Spleen (tissue), 11 donors: ENCODE measurements at regions not wholly inside any gene's neighbourhood (a gene's known extent, or its start where the extent isn't known, plus 50 kb on each side); places are given as distances from the start of the nearest gene placed in this dataset.

ENCODE experiments used
- DNase-seq: peaks from one replicate; pipeline ENCODE4 v3.0.0-alpha.2; 2020
- H3K27ac ChIP-seq, 8 donors: fragments of 200-600 bp; sonication (generic) in 7 of 8; 1 replicate in 4 of 8; 2 replicates in 4 of 8; pipeline versions ENCODE4 v1.5.0 to v1.8.0; 2016 to 2021; ENCODE audit warnings: inconsistent platforms in 4 of 8, mild to moderate bottlenecking in 4 of 8, moderate library complexity in 1 of 8
- H3K27me3 ChIP-seq, 7 donors: fragments of 200-600 bp; sonication (generic) in 6 of 7; replicated peaks in 1 of 7; 1 replicate in 4 of 7; 2 replicates in 3 of 7; pipeline versions ENCODE4 v1.5.0 to v1.8.0; 2016 to 2021; ENCODE audit warnings: inconsistent platforms in 3 of 7, mild to moderate bottlenecking in 1 of 7
- H3K36me3 ChIP-seq, 6 donors: fragments of 200-600 bp; sonication (generic) in 5 of 6; 1 replicate in 4 of 6; 2 replicates in 2 of 6; pipeline versions ENCODE4 v1.5.0 to v1.8.0; 2016 to 2021; ENCODE audit warnings: inconsistent platforms in 2 of 6
- H3K4me1 ChIP-seq, 6 donors: fragments of 200-600 bp; sonication (generic) in 5 of 6; 1 replicate in 3 of 6; 2 replicates in 3 of 6; pipeline versions ENCODE4 v1.5.0 to v1.8.0; 2016 to 2021; ENCODE audit warnings: inconsistent platforms in 3 of 6
- H3K4me3 ChIP-seq, 8 donors: fragments of 200-600 bp; sonication (generic) in 7 of 8; 1 replicate in 4 of 8; 2 replicates in 4 of 8; pipeline versions ENCODE4 v1.5.0 to v1.8.0; 2016 to 2021; ENCODE audit warnings: inconsistent platforms in 4 of 8, mild to moderate bottlenecking in 4 of 8, moderate library complexity in 2 of 8
- H3K9me3 ChIP-seq, 8 donors: fragments of 200-600 bp; sonication (generic) in 7 of 8; 1 replicate in 4 of 8; 2 replicates in 4 of 8; pipeline versions ENCODE4 v1.5.0 to v1.8.0; 2016 to 2021; ENCODE audit warnings: inconsistent platforms in 4 of 8
- POLR2A ChIP-seq, 3 donors: fragments of 450-650 bp; IDR thresholded peaks; one replicate each; pipeline ENCODE4 v1.5.1; 2017; ENCODE audit warnings: antibody characterized with exemption in 3 of 3, mild to moderate bottlenecking in 1 of 3
- POLR2AphosphoS5 ChIP-seq, 3 donors: sonication (generic); formaldehyde crosslinking; IDR thresholded peaks; one replicate each; pipeline ENCODE4 v1.5.1; 2017; ENCODE audit warnings: antibody characterized with exemption in 3 of 3
- WGBS, 5 donors: extraction: QIAGEN DNeasy Blood & Tissue Kit in 3 of 5; methylation state at CpG; one replicate each; pipeline versions ENCODE4 v1.1.5 to v1.1.7; 2013 to 2018; 5-methylcytosine and 5-hydroxymethylcytosine counted together
- intact Hi-C: fragments of 100-400 bp; cut with DNase I; formaldehyde crosslinking; loops from one replicate; pipeline ENCODE4 v1.15.0; 2023; ENCODE audit warnings: low total_unique reads
- TF ChIP-seq, protein P1 (sequence below), 11 experiments: fragments of 200-600 bp in 7 of 11; fragments of 450-650 bp in 4 of 11; sonication (generic) in 4 of 11; IDR thresholded peaks in 8 of 11; conservative IDR thresholded peaks in 3 of 11; 1 replicate in 7 of 11; 2 replicates in 4 of 11; pipeline versions ENCODE4 v1.4.0 to v1.8.0; 2016 to 2021; ENCODE audit warnings: antibody characterized with exemption in 11 of 11, inconsistent platforms in 4 of 11, mild to moderate bottlenecking in 1 of 11
- donor health status: healthy with polysubstance abuse.
- donor health status: DM: no; HTN: no; CAD: no; lungs with moderate emphysema.
- donor health status: DM: no; HTN: no; CAD: no.
- donor health status: Bipolar disorder and iron deficiency.
- donor health status: healthy.
- donor health status: DM: no; HTN: no; CAD: no.
- donor health status: DM: yes; HTN: yes; CAD: no.

GRCh38 chr4:183580849-183581248 lies 76.0 kb downstream of the ING2 start:
- Histone ChIP-seq H3K27ac (no peak overlapping the region), H3K36me3 (no peaks in the 10 kb centered on the region), H3K9me3 (peaks cover 3 to 31% (median 26%) of the 10 kb centered on the region in 8 donors), H3K27me3 (no peaks in the 10 kb centered on the region), H3K4me1 (peaks cover 0 to 4% (median 0%) of the 10 kb centered on the region in 6 donors), H3K4me3 (no peak overlapping the region)
- intact Hi-C loops = no loop called here
- DNase-seq = no peak
- TF ChIP-seq POLR2A (IDR thresholded peaks at IDR 0.05) (no peak), POLR2AphosphoS5 (IDR thresholded peaks at IDR 0.05) (no peak)
- TF ChIP-seq, protein P1, sequence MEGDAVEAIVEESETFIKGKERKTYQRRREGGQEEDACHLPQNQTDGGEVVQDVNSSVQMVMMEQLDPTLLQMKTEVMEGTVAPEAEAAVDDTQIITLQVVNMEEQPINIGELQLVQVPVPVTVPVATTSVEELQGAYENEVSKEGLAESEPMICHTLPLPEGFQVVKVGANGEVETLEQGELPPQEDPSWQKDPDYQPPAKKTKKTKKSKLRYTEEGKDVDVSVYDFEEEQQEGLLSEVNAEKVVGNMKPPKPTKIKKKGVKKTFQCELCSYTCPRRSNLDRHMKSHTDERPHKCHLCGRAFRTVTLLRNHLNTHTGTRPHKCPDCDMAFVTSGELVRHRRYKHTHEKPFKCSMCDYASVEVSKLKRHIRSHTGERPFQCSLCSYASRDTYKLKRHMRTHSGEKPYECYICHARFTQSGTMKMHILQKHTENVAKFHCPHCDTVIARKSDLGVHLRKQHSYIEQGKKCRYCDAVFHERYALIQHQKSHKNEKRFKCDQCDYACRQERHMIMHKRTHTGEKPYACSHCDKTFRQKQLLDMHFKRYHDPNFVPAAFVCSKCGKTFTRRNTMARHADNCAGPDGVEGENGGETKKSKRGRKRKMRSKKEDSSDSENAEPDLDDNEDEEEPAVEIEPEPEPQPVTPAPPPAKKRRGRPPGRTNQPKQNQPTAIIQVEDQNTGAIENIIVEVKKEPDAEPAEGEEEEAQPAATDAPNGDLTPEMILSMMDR (IDR thresholded peaks at IDR 0.05 in 8 of 11, conservative IDR thresholded peaks at IDR 0.05 in 3 of 11) = no peak

GRCh38 chr4:183586824-183587223 lies 72.2 kb downstream of the RWDD4 start:
- WGBS, 5 donors = 86 to 97% (median 93%) methylated on average over 10 of the region's 10 CpGs

GRCh38 chr4:183588169-183588675 lies 70.8 kb downstream of the RWDD4 start:
- Histone ChIP-seq H3K4me3 (no peak overlapping the region), H3K27ac (no peak overlapping the region), H3K27me3 (peaks cover 0 to 4% (median 0%) of the 10 kb centered on the region in 7 donors), H3K36me3 (no peaks in the 10 kb centered on the region), H3K9me3 (no peaks in the 10 kb centered on the region), H3K4me1 (no peaks in the 10 kb centered on the region)
- 78 to 90% (median 81%) methylated on average over 11 of the region's 11 CpGs for WGBS, 5 donors
- intact Hi-C loops = no loop called here
- TF ChIP-seq, protein P1 (IDR thresholded peaks at IDR 0.05 in 8 of 11, conservative IDR thresholded peaks at IDR 0.05 in 3 of 11) = no peak
- TF ChIP-seq POLR2A (IDR thresholded peaks at IDR 0.05) (no peak), POLR2AphosphoS5 (IDR thresholded peaks at IDR 0.05) (no peak)
- DNase-seq = no peak

More at GRCh38 chr4:183586824-183587223, 72.2 kb downstream of the RWDD4 start:
- DNase-seq = no peak
- TF ChIP-seq POLR2AphosphoS5 (IDR thresholded peaks at IDR 0.05) = no peak
- no peaks in the 10 kb centered on the region for H3K4me1 ChIP-seq
- no peak overlapping the region for H3K4me3 ChIP-seq
- H3K9me3 ChIP-seq = peaks cover 0 to 10% (median 5%) of the 10 kb centered on the region in 8 donors
- H3K36me3 ChIP-seq = no peaks in the 10 kb centered on the region
- intact Hi-C loops = no loop called here
- H3K27ac ChIP-seq = no peak overlapping the region
- no peaks in the 10 kb centered on the region for H3K27me3 ChIP-seq

- no peak for DNase-seq
- Histone ChIP-seq H3K36me3 (no peaks in the 10 kb centered on the region), H3K4me1 (no peaks in the 10 kb centered on the region), H3K27me3 (peaks cover 0 to 4% (median 0%) of the 10 kb centered on the region in 7 donors), H3K4me3 (no peak overlapping the region), H3K9me3 (no peaks in the 10 kb centered on the region), H3K27ac (no peak overlapping the region)
- intact Hi-C loops = no loop called here
- WGBS, 5 donors = 95 to 98% (median 96%) methylated on average over 3 of the region's 3 CpGs
- TF ChIP-seq, protein P1 (IDR thresholded peaks at IDR 0.05 in 8 of 11, conservative IDR thresholded peaks at IDR 0.05 in 3 of 11) = no peak
- no peak for TF ChIP-seq POLR2A (IDR thresholded peaks at IDR 0.05)
- TF ChIP-seq POLR2AphosphoS5 (IDR thresholded peaks at IDR 0.05) = no peak
These were observed 70.3 kb downstream of the RWDD4 start for GRCh38 chr4:183588691-183589090.
